Osteocyte (in vitro differentiated cells): ENCODE measurements at regions not wholly inside any gene's neighbourhood (a gene's known extent, or its start where the extent isn't known, plus 50 kb on each side); places are given as distances from the start of the nearest gene placed in this dataset.

Source experiments
- DNase-seq: peaks from one replicate; pipeline ENCODE4 v3.0.0; 2021; ENCODE audit warnings: mixed read lengths; ENCODE audit not compliant: unreplicated experiment; ENCODE audit errors: extremely low spot score
- H3K27ac Mint-ChIP-seq: one replicate; pipeline ENCODE4 v1.8.0; 2021; ENCODE audit warnings: mild to moderate bottlenecking, mixed read lengths; ENCODE audit not compliant: unreplicated experiment
- H3K27me3 Mint-ChIP-seq: one replicate; pipeline ENCODE4 v1.8.0; 2021; ENCODE audit warnings: mixed read lengths; ENCODE audit not compliant: unreplicated experiment
- H3K36me3 Mint-ChIP-seq: one replicate; pipeline ENCODE4 v1.8.0; 2021; ENCODE audit warnings: mixed read lengths; ENCODE audit not compliant: unreplicated experiment
- H3K4me1 Mint-ChIP-seq: one replicate; pipeline ENCODE4 v1.8.0; 2021; ENCODE audit warnings: mixed read lengths; ENCODE audit not compliant: unreplicated experiment
- H3K4me3 Mint-ChIP-seq: one replicate; pipeline ENCODE4 v1.8.0; 2021; ENCODE audit warnings: mild to moderate bottlenecking, moderate library complexity, mixed read lengths; ENCODE audit not compliant: unreplicated experiment
- H3K9me3 Mint-ChIP-seq: one replicate; pipeline ENCODE4 v1.8.0; 2021; ENCODE audit warnings: mixed read lengths; ENCODE audit not compliant: unreplicated experiment
- CTCF ChIP-seq: fragments of 200-600 bp; sonication (generic); IDR thresholded peaks from 2 replicates; pipeline ENCODE4 v1.5.0; 2021; ENCODE audit warnings: antibody characterized with exemption, mild to moderate bottlenecking, moderate library complexity

DNA sequence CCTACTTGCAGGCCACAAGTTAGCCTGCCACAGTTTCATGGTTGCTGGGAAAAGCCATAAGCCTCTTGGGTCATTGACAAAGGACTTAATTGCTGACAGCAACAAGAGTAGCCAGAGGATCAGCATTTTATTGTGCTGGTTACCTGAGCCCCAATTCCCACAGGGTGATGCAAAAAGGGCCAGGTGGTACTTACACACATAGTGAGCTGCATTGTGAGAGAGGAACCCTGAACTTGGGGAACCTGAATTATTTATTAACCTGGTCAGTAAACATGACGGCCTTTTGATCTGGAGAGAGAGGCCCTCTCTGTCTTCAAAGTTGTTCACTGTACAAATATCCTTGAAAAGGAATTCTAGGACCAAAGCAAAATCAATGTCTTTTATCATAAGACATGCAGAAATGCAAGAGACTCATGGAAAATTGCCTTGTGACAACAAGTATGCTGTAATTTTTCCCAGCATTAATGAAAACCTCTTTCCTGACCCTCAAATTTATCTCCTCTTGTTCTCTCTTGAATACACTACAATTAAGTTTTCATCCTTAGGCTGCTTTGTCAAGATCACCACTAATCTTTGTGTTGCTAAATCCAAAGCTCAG is 102.9 kb upstream of the PHYHIPL start:
- DNase-seq: no peak
- Mint-ChIP-seq H3K4me3 (no peak overlapping the region), H3K4me1 (peaks cover under 1% of the 10 kb centered on the region), H3K27me3 (peaks cover 39% of the 10 kb centered on the region), H3K9me3 (no peaks in the 10 kb centered on the region), H3K36me3 (no peaks in the 10 kb centered on the region), H3K27ac (no peak overlapping the region)
- TF ChIP-seq CTCF: no peak

- H3K9me3 Mint-ChIP-seq: no peaks in the 10 kb centered on the region
- H3K27ac Mint-ChIP-seq: no peak overlapping the region
- DNase-seq: no peak
- H3K4me1 Mint-ChIP-seq: peaks cover 20% of the 10 kb centered on the region
- no peak overlapping the region for H3K4me3 Mint-ChIP-seq
- no peaks in the 10 kb centered on the region for H3K36me3 Mint-ChIP-seq
- peaks cover 27% of the 10 kb centered on the region for H3K27me3 Mint-ChIP-seq
- TF ChIP-seq CTCF: no peak
Measured at GRCh38 chr10:59075576-59075975, 100.9 kb upstream of the PHYHIPL start.

GRCh38 chr10:59077855-59078254 is 98.6 kb upstream of the PHYHIPL start:
- Mint-ChIP-seq H3K4me3 (no peak overlapping the region), H3K9me3 (no peaks in the 10 kb centered on the region)
- no peak for DNase-seq

DNA sequence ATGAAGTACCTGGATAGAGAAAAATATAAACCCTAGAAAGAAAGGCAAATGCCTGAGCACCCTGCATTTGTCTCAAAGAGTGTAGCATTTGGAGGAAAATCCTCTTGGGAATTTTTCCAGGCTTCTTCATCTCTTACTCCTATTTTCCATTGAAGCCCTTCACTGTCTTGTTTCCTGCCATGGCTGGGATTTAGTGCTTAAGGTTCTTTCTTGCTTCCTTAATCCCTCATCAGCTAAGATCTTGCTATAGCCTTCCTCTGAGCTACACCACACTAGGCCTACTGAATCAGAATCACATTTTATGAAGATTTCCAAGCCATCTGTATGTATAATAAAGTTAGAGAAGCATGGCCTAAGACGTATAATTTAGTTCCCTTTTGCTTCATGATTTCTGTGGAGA is 97.5 kb upstream of the PHYHIPL start:
- Mint-ChIP-seq H3K36me3 (no peaks in the 10 kb centered on the region), H3K4me1 (peaks cover 27% of the 10 kb centered on the region), H3K27ac (peak overlapping the region; percentile 67), H3K4me3 (no peak overlapping the region), H3K9me3 (no peaks in the 10 kb centered on the region), H3K27me3 (peaks cover 39% of the 10 kb centered on the region)
- TF ChIP-seq CTCF: no peak
- no peak for DNase-seq

More at GRCh38 chr10:59077855-59078254, 98.6 kb upstream of the PHYHIPL start:
- peaks cover 31% of the 10 kb centered on the region for H3K27me3 Mint-ChIP-seq
- no peak overlapping the region for H3K27ac Mint-ChIP-seq
- H3K36me3 Mint-ChIP-seq: no peaks in the 10 kb centered on the region
- H3K4me1 Mint-ChIP-seq: peaks cover 27% of the 10 kb centered on the region
- no peak for TF ChIP-seq CTCF

GRCh38 chr10:59079386-59080226 is 96.8 kb upstream of the PHYHIPL start:
- H3K4me1 Mint-ChIP-seq: peaks cover 27% of the 10 kb centered on the region
- no peaks in the 10 kb centered on the region for H3K9me3 Mint-ChIP-seq
- peak overlapping the region; percentile 67 for H3K27ac Mint-ChIP-seq
- H3K36me3 Mint-ChIP-seq: no peaks in the 10 kb centered on the region
- H3K4me3 Mint-ChIP-seq: peak overlapping the region; percentile 50
- DNase-seq: no peak
- TF ChIP-seq CTCF: no peak
- peaks cover 41% of the 10 kb centered on the region for H3K27me3 Mint-ChIP-seq
